SW480 (cell line): ENCODE measurements at regions not wholly inside any gene's neighbourhood (a gene's known extent, or its start where the extent isn't known, plus 50 kb on each side); places are given as distances from the start of the nearest gene placed in this dataset.
"Not testable (repeated sequence)": the region's sequence is repeated elsewhere in the genome, so short reads cannot be mapped to it uniquely, and the experiment has no call there.

Source experiments
- DNase-seq: peaks from one replicate; pipeline ENCODE4 v3.0.0-alpha.2; 2016; ENCODE audit warnings: low spot score

DNA sequence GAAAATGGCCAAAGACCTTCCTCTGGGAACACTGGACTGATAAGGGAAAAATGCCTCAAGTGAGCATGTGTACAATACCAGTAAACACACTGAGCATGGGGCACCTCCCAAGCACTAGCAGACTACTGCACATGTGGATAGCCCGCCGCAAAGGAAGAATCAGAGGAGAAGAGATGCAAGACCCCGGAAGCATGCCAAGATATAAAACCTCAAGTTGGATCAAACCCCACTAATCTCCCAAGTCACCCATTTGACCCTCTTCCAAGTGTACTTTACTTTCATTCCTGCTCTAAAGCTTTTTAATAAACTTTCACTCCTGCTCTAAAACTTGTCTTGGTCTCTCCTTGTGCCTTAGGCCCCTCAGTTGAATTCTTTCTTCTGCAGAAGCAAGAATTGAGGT is 121.1 kb upstream of the PLAAT1 start:
- no peak for DNase-seq

DNA sequence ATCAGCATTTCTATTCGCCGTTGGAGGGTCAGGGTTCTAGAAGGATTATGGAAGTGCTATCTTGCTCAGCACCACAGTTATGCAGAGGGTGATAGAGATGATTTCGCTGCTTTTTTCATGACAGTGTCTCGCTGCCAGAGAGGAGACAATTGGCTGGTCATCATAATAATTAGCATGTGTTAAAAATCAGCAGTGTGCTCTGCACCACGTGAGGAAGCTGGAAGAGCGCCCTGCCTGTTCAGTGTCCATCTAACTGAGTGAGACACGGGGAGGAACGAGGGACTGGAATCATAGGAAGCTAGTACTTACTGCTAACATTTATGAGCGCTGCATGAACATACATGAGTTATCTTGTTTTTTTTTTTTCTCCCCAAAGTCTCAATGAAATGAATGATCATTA is 116.2 kb upstream of the PLAAT1 start:
- no peak for DNase-seq

DNA sequence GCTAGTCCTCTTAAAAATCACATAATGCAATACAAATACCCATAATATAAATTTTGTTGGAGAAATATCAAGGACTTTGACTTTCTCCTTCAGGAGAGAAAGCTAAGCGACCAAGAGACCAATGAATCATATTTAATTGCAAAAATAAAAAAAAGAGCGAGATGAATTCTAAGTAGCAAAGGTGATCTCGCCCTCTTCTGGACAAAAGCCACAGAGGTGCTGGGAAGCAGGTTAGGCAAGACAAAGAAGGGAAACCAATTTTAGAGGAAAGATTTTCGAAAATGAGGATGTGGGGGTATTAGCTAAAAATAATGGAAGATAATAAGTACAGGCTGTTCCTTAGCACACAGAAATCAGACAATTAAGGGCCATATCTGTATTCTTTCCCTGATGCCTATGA is 111.4 kb upstream of the PLAAT1 start:
- DNase-seq = no peak

- DNase-seq = no peak
Measured at GRCh38 chr3:193130576-193130975, 110.4 kb upstream of the PLAAT1 start.

GRCh38 chr3:193132241-193132640 is 108.8 kb upstream of the PLAAT1 start:
- no peak for DNase-seq

GRCh38 chr3:193132964-193133363 is 108.1 kb upstream of the PLAAT1 start:
- no peak for DNase-seq

- peak; percentile 46 for DNase-seq
Measured at GRCh38 chr3:193134856-193135255, 106.2 kb upstream of the PLAAT1 start.

- DNase-seq = no peak
Measured at GRCh38 chr3:193140381-193140780, 100.6 kb upstream of the PLAAT1 start.

GRCh38 chr3:193145248-193145647 is 95.8 kb upstream of the PLAAT1 start:
- no peak for DNase-seq

DNA sequence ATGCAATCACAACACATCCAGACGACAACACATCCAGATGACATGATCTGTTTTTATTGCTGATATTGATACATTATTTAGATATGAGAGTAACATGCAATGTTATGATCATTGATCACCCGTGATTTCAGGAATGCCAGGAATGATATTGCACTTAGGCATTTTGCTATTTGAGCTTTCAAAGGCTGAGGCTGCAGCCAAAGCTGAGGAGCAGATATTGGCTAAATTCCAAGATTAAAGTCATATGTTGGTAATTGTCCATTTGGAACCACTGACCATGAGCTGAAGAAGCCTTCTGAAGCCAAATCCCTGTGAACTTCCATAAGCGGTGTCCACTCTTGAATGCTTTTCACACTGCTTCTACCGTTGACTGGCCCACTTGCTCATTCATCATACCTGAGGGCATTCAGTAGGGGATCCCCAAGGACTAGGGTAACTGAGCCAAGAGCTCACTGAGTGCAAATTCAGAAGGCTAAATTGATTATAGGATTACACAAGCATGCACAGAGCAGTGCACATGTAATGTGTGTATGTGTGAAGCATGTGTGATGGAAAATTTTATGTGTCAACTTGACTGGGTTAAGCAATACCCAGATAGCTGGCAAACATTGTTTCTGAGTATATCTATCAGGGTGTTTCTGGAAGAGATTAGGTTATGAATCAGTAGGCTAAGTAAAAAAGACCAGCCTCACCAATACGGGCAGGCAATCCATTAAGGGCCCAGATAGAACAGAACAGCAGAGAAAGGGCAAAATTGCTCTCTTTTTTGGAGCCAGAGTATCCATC is 92.1 kb upstream of the PLAAT1 start:
- no peak for DNase-seq

DNA sequence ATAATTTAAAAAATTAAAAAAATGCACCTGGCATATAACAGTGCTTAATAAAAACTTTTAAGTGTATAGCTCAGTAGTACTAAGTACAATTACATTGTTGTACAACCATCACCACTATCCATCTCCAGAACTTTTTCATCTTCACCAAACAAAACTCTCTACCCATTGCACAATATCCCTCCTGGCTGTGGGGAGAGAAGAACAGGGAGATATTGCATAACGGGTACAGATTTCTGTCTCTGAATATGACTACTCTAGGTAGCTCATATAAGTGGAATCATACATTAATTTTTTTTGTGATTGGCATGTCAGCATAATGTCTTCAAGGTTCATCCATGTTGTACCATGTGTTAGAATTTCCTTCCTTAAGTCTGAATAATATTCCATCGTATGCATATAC is 91.0 kb upstream of the PLAAT1 start:
- DNase-seq = no peak

DNA sequence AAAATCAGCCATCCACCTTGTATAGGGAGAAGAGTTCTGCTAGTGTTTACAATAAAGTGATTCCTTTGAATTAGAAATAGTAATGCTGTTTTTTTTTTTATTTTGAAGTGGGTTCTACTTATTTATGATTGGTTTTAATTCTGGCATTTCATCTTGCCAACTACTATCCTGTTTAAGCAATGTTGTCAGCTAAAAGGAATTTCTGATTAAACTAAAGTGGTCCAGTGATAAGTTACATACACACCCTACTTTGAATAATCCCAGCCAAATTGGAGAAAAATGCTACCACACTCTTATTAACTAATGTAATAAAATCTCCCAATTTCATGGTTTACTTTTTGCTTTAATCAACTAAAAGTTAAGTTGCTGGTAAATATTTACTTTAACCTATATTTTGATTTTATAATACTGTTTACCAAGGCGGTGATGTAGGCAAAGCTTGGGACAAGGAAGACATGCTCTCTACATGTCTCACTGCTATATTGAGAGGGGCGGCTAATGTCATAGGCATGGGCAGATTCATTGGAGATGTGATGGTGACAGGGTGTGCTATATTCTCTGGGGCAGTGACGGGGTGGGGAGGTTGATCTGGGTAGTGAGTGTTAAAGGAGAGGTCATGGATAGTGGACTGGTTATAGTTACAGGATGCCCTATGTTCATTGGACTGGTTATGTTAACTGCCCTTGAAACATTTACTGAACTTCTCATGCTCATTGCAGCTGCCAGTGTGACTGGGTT is 85.8 kb upstream of the PLAAT1 start:
- not testable (repeated sequence) for DNase-seq

- no peak for DNase-seq
Measured at GRCh38 chr3:193157051-193157450, 84.0 kb upstream of the PLAAT1 start.

DNA sequence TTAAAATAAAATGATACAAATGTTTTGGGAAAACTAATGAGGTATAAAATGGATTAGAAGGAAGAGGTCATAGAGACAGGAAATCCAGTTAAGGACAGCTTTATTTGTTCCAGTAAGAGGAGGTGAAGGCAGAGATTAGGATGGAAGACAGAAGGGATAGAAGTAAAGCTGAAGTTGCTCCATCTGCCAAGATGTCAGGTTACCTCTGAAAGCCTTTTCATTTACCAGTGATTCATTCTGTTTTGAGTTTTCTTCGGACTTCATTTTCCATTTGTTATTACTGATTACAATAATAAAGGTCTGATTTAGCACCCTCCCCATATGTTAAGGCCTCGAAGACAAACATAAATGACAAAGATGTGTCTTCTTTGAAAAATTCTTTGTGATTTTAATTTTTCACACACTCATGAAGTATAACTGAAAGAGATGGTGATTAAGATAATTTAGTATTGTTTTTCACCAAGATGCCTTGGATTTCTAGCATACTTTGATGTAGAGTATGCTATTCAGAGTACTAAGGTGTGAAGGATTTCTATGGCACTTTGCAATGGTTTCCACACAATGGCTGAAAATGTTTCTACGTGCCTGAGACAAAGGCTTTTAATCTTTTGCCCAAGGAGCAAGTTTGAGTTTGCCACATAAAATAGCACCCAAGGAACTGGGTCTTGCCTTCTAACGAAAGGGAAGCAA is 75.4 kb upstream of the PLAAT1 start:
- no peak for DNase-seq

- DNase-seq = no peak
Measured at GRCh38 chr3:193168931-193169330, 72.1 kb upstream of the PLAAT1 start.

DNA sequence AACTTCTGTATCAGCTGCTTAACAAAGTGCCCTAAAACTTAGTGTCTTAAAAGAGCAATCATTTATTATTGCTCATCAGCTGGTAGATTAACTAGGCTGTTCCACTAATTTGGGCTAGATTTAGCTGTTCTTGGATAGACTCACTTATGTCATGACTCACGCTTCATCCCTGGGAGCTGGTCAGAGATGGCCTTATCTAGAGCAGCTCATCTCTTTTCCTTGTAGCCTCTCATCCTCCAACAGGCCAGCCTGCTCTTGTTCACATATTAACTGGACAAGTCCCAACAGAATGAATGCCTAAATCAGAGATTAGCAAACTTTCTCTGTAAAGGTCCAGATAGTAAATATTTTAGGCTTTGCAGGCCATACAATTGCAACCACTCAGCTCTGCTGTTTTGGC is 66.9 kb upstream of the PLAAT1 start:
- no peak for DNase-seq

DNA sequence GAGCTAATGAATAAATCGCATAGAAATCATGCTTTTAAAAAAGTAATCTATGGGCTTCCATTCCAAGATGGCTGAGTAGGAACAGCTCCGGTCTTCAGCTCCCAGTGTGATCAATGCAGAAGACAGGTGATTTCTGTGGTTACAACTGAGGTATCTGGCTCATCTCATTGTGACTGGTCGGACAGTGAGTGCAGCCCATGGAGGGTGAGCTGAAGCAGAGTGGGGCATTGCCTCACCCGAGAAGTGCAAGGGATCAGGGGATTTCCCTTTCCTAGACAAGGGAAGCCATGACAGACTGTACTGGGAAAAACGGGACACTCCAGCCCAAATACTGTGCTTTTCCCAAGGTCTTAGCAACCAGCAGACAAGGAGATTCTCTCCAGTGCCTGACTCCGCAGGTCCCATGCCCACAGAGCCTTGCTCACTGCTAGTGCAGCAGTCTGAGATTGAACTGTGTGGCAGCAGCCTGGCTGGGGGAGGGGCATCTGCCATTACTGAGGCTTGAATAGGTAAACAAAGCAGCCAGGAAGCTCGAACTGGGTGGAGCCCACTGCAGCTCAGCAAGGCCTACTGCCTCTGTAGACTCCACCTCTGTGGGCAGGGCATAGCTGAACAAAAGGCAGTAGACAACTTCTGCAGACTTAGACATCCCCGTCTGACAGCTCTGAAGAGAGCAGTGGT is 61.5 kb upstream of the PLAAT1 start:
- DNase-seq = not testable (repeated sequence)

DNA sequence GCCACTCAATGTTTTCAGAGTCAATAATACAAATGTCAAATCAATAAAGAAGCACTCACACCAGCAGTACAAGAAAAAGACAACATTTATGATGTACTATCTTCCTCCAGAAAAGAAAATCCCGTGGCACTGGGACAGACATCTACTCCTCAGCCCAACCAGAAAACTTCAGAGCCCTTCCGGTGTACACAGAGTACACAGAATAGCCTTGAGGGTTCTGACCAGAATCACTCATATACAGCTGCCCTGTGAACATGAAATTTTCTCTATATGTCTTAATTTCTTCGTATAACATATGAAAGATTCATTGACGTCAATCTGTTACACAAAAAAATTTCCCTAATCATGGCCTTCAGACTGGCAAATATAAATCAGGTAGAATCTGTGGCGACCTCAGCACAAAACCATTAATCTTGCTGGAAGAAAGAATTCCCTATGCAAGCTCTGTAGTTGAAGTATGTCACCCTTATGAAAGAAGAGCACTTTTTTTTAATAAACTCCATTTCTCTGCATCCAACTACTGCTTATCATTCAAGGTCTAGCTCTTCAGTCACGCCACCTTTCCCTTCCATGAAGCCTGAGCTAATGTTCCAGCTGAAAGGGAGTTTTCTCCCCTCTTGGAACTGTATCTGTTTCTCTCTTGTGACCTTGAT is 53.8 kb upstream of the PLAAT1 start:
- DNase-seq = no peak

- peak; percentile 30 for DNase-seq
Measured at GRCh38 chr3:193190146-193190786, 50.8 kb upstream of the PLAAT1 start.
